ENCODE measurements at regions not wholly inside any gene's neighbourhood (a gene's known extent, or its start where the extent isn't known, plus 50 kb on each side); places are given as distances from the start of the nearest gene placed in this dataset.
"Not testable (repeated sequence)": the region's sequence is repeated elsewhere in the genome, so short reads cannot be mapped to it uniquely, and the experiment has no call there.

DNA sequence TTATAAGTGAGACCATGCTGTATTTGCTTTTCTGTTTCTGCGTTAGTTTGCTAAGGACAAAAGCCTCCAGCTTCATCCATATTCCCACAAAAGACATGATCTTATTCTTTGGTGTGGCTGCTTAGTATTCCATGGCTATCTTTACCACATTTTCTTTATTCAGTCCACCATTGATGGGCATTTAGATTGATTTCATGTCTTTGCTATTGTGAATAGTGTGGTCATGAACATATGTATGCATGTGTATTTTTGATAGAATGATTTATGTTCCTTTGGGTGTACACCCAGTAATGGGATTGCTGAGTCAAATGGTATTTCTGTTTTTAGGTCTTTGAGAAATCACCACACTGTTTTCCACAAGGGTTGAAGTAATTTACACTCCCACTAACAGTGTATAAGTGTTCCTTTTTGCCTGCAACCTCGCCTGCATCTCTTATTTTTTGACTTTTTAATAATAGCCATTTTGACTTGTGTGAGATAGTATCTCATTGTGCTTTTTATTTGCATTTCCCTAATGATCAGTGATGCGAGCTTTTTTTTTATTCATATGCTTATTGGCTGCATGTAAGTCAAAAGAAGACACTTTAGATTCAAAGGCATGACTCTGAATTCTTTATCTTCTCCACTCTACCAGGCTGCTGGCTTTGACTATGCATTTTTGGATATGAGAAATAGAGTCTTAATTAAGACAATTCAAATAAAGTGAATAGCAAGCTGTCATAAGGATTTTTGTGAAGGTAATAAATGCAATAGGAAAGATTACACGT lies 183.3 kb upstream of the SYNPR start:
- FAIRE-seq: no peak

DNA sequence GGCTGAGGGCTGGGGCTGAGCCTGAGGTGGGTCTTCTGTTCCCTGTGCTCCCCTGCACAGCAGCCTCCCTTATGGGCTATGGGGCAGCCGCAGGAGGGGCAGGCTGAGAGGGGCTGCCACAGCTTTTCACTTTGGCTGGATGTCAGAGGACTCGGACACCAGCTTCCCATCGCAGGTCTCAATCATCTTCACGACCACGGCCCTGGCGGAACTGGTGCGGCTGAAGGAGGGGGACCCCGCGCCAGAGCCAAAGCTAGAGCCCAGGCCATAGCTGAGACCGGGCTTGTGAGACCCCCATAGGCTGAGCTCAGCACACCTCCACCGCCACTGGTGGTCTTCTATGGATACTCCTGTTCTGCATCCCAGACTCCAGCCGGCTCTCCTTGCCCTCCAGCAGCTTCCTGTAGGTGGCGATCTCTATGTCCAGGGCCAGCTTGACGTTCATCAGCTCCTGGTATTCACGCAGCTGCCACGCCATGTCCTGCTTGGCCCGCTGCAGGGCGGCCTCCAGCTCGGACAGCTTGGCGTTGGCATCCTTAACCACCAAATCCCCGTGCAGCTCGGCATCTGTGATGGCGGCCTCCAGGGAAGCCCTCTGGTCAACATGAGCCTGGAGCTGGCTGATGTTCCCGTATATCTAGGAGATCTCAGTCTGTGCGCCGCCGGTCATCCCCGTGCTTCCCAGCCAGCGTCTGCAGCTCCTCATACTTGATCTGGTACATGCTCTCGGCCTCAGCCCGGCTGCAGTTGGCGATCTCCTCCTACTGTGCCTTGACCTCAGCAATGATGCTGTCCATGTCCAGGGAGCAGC lies 181.7 kb upstream of the SYNPR start:
- DNase-seq (ENCODE audit: low spot score): no peak

More for the DNA sequence above, 183.3 kb upstream of the SYNPR start:
- no peak for DNase-seq (ENCODE audit: low spot score)

GRCh38 chr3:63097396-63097795 lies 180.7 kb upstream of the SYNPR start:
- DNase-seq (ENCODE audit: low spot score) (no peak), FAIRE-seq (no peak)

More for the DNA sequence above, 181.7 kb upstream of the SYNPR start:
- peak; percentile 23 for FAIRE-seq

GRCh38 chr3:63116922-63117321 lies 161.2 kb upstream of the SYNPR start:
- FAIRE-seq (no peak), DNase-seq (ENCODE audit: low spot score) (no peak)

DNA sequence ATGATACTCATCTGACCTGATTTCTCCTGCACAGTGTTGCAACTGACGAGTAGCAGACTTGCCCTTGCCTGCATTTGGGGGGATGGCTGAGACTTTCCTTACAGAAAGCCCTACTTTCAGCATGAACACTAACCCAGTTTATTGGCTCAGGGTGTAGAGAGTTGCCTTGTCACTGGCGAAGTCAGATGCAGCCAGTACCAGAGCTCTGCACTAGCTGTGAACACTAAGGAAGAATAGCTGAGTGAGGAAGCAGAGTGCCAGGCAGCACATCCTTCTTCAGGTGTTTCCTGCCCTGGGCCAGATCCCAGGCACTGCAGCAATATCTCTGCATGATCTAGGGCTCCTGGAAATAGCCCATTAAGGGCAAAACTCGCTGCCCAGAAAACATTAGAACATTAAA lies 154.0 kb upstream of the SYNPR start:
- no peak for FAIRE-seq
- DNase-seq (ENCODE audit: low spot score): no peak

- DNase-seq (ENCODE audit: low spot score): no peak
- FAIRE-seq: no peak
Measured at GRCh38 chr3:63126530-63126929, 151.6 kb upstream of the SYNPR start.

GRCh38 chr3:63128380-63128779 lies 149.7 kb upstream of the SYNPR start:
- FAIRE-seq (no peak), DNase-seq (ENCODE audit: low spot score) (no peak)

- no peak for DNase-seq (ENCODE audit: low spot score)
- no peak for FAIRE-seq
Measured at GRCh38 chr3:63130625-63131024, 147.5 kb upstream of the SYNPR start.

DNA sequence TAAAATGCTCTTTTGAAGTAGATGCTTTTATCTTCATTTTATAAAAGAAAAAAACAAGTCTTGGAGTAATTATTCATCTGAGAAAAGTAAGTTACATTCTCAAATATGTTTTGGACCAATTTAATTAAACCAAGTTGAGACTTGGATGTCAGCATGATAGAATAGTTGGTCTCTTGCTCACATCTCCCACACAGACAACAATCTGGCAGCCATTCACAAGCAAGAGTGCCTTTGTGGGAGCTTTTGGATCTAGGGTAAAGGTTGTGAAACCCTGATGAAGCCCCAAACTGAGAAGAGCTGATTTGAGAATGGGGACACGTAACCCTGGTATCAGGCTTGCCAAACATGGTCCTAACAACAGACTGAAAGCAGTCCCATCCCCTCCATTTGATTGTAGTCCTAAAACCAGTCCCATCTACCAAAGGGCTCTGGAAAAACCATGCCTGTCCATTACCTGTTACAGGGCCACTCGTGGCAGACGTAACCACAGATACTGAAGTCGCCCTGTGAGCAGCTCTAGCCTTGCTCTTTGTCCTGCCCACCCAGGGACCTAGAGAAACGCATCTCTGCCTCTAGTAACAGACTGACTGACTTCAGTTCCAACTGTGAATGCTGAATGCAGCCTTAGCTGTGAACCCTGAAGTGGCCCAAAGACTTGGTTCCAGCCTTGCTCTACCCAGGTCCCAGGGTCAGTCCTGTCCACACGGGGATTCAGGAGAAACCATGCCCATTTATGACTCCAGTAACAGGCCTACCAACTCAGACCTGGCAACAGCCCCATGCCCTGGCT lies 145.5 kb upstream of the SYNPR start:
- FAIRE-seq (no peak), DNase-seq (ENCODE audit: low spot score) (no peak)

DNA sequence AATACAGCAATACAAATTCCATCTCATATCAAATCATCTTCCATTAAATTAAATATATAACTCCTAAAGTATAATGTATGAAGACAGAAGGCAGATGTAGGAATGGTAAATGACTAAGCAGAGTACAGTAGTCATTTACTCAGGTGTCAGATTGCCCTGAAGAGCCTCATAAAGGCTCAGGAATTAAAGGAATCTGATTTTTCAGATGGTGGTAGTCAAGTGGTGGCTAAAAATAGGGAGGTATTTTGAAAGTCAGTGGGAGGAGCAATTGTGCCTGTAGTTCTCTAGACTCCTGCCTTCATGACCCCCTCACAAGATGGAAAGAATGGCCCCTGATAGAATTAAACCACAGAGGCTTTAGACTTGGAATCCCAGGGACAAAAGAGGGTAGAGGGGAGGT lies 142.7 kb upstream of the SYNPR start:
- FAIRE-seq (no peak), DNase-seq (ENCODE audit: low spot score) (peak; percentile 37)

GRCh38 chr3:63136249-63136648 lies 141.9 kb upstream of the SYNPR start:
- not testable (repeated sequence) for DNase-seq (ENCODE audit: low spot score); FAIRE-seq

- DNase-seq (ENCODE audit: low spot score) (no peak), FAIRE-seq (no peak)
Measured at GRCh38 chr3:63142681-63143080, 135.4 kb upstream of the SYNPR start.

GRCh38 chr3:63146154-63146553 lies 132.0 kb upstream of the SYNPR start:
- DNase-seq (ENCODE audit: low spot score): no peak
- no peak for FAIRE-seq

DNA sequence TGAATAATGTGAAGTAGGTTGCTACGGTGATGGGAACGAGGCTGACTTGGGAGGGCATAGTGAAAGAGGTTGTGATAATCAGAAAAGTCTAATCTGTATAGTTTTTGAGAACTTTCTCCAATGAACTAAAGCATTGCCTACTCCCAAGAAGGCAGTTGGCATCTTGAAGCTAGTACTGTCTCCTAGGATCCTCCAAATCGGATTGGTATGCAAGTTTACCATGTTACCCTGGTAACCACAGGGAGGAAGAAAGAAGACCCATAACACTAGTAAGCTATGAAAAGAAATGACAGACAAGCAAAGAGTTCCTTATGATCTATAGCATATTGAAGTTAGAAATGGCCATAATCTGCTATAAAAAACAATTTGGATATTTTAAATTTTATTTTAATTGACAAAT lies 127.2 kb upstream of the SYNPR start:
- no peak for FAIRE-seq
- DNase-seq (ENCODE audit: low spot score): no peak

- DNase-seq (ENCODE audit: low spot score): no peak
- FAIRE-seq: no peak
Measured at GRCh38 chr3:63151897-63152296, 126.2 kb upstream of the SYNPR start.

- FAIRE-seq (no peak), DNase-seq (ENCODE audit: low spot score) (no peak)
Measured at GRCh38 chr3:63159764-63160163, 118.3 kb upstream of the SYNPR start.

GRCh38 chr3:63167113-63167512 lies 111.0 kb upstream of the SYNPR start:
- FAIRE-seq (no peak), DNase-seq (ENCODE audit: low spot score) (no peak)

GRCh38 chr3:63168179-63168578 lies 109.9 kb upstream of the SYNPR start:
- FAIRE-seq (no peak), DNase-seq (ENCODE audit: low spot score) (no peak)

DNA sequence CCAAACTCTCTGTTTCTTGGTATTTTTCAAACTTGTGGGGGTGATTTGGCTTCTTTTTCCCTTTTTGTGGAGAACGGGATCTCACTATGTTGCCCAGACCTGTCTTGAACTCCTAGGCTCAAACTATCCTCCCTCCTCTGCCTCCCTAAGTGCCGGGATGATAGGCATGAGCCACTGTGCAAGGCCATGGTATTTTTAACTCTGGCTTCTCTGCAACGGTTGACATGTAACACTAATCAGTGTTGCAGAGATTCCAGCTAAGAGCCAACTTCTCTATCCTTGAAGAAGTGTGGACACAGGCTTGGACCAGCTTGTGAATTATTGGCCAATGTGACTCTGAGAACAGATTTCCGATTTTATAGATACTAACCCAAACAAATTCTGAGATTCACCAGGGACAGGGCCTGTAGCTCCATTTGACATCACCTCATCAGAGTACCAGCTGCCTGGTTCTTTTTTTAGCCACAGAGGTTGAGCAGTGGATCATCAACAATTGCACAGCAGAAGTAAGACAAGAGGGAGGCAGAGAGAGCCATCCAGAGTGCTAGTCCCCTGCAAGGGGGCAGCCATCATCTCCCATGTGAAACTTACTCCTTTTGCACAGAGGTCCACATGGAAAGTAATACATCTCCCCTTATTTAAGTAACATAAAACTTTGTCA lies 98.1 kb upstream of the SYNPR start:
- FAIRE-seq (no peak), DNase-seq (ENCODE audit: low spot score) (no peak)

GRCh38 chr3:63192248-63192647 lies 85.9 kb upstream of the SYNPR start:
- DNase-seq (ENCODE audit: low spot score): no peak
- FAIRE-seq: no peak

- DNase-seq (ENCODE audit: low spot score): peak; percentile 27
- FAIRE-seq: no peak
Measured at GRCh38 chr3:63193647-63194046, 84.5 kb upstream of the SYNPR start.
